IPS DF 6.9 (cell line): ENCODE measurements at regions not wholly inside any gene's neighbourhood (a gene's known extent, or its start where the extent isn't known, plus 50 kb on each side); places are given as distances from the start of the nearest gene placed in this dataset.
"Not testable (repeated sequence)": the region's sequence is repeated elsewhere in the genome, so short reads cannot be mapped to it uniquely, and the experiment has no call there.

Experiments
- DNase-seq: peaks from one replicate; pipeline ENCODE4 v3.0.0-alpha.2; 2013; ENCODE audit warnings: low read depth, low spot score
- H3K27ac ChIP-seq: one replicate; pipeline ENCODE4 v1.5.1; 2013; ENCODE audit warnings: low read length, control low read depth
- H3K27me3 ChIP-seq: 2 replicates; pipeline ENCODE4 v1.6.1; 2013; ENCODE audit warnings: mild to moderate bottlenecking, low read length; ENCODE audit not compliant: control insufficient read depth, insufficient read depth
- H3K36me3 ChIP-seq: 2 replicates; pipeline ENCODE4 v1.6.1; 2013; ENCODE audit warnings: low read length; ENCODE audit not compliant: control insufficient read depth, insufficient read depth
- H3K4me1 ChIP-seq: 2 replicates; pipeline ENCODE4 v1.6.1; 2013; ENCODE audit warnings: low read length; ENCODE audit not compliant: control insufficient read depth, insufficient read depth
- H3K4me3 ChIP-seq: 2 replicates; pipeline ENCODE4 v1.5.1; 2013; ENCODE audit warnings: mild to moderate bottlenecking, low read length
- H3K9me3 ChIP-seq: 2 replicates; pipeline ENCODE4 v1.6.1; 2013; ENCODE audit warnings: low read length, inconsistent platforms; ENCODE audit not compliant: control insufficient read depth, insufficient read depth
- WGBS: extraction: QIAGEN DNeasy Blood & Tissue Kit; methylation state at CpG from one replicate; pipeline ENCODE4 v1.1.7; 2013; ENCODE audit warnings: mixed read lengths, missing lambda C conversion rate; ENCODE audit not compliant: insufficient read length, insufficient coverage; 5-methylcytosine and 5-hydroxymethylcytosine counted together

DNA sequence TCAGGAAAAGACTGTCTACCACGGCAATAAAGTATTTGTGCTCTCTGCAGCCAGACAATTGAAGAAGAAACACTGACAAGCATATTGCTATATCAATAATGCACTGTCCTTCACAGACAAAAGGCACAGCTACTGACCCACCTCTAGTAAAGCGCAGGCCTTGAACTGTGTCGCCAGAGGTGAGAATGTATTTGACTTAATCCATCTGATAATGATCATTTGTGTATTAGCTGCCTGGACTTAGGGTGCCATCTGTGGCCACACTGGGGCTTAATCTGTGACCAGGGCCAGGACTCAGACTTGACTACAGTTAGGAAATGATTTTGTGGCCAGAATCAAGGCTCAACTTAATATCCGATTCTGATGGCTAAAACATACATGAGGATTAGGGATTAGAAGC, 260.4 kb downstream of the SMARCA1 start:
- no peak overlapping the region for H3K4me3 ChIP-seq
- no peaks in the 10 kb centered on the region for H3K4me1 ChIP-seq
- H3K27me3 ChIP-seq: no peaks in the 10 kb centered on the region
- H3K36me3 ChIP-seq: no peaks in the 10 kb centered on the region
- DNase-seq: no peak
- no peak overlapping the region for H3K27ac ChIP-seq
- no CpG with 5 or more reads among the region's 4 CpGs for WGBS
- H3K9me3 ChIP-seq: no peaks in the 10 kb centered on the region

GRCh38 chrX:129255516-129255915, 267.8 kb downstream of the SMARCA1 start:
- not testable (repeated sequence) for DNase-seq, H3K36me3 ChIP-seq, H3K4me1 ChIP-seq, H3K4me3 ChIP-seq, H3K27ac ChIP-seq, H3K9me3 ChIP-seq, H3K27me3 ChIP-seq
- WGBS: no CpG with 5 or more reads among the region's 5 CpGs

DNA sequence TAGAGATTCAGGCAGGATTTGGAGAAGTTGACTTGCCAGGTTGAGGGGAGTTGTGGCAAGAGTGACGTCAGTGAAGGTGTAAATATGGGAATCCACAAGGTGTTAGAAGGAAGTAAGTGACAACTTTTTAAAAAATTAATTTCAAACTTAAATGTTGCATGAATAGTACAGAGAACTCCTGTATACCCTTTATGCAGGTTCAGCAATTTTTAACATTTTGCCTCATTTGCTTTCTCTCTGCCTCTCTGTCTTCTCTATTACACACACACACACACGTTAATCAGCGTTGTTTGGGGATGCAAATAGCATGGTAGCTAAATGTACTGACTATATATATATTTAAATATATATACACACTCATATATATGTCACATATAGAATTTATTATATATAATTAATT, 273.7 kb downstream of the SMARCA1 start:
- H3K4me1 ChIP-seq: no peaks in the 10 kb centered on the region
- no peaks in the 10 kb centered on the region for H3K36me3 ChIP-seq
- no peaks in the 10 kb centered on the region for H3K27me3 ChIP-seq
- no peak overlapping the region for H3K27ac ChIP-seq
- no peak for DNase-seq
- H3K9me3 ChIP-seq: no peaks in the 10 kb centered on the region
- H3K4me3 ChIP-seq: no peak overlapping the region
- no CpG with 5 or more reads among the region's 3 CpGs for WGBS

DNA sequence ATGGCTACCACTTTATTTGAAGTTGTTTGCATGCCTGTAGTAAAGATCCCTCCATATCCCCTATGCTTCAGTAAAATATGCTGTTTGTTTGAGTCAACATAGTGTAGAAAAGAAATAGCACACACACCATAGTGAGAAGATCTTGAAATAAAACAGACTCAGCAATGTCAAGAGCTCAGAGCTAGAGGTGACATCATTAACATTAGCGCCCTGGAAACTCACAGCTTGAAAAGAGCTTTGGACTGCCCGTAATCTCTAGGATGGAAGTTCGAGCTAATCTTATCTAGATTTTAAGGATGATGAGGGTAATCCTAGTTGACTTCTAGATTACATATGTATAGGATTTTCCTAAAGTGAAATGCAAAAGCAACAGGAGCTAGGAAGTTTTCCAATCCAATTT, 275.6 kb downstream of the SMARCA1 start:
- Histone ChIP-seq H3K36me3 (no peaks in the 10 kb centered on the region), H3K27me3 (no peaks in the 10 kb centered on the region), H3K9me3 (no peaks in the 10 kb centered on the region), H3K4me1 (no peaks in the 10 kb centered on the region), H3K4me3 (no peak overlapping the region), H3K27ac (no peak overlapping the region)
- WGBS: no CpG with 5 or more reads among the region's 3 CpGs
- DNase-seq: no peak

- Histone ChIP-seq H3K4me1 (no peaks in the 10 kb centered on the region), H3K36me3 (no peaks in the 10 kb centered on the region), H3K4me3 (no peak overlapping the region), H3K27me3 (no peaks in the 10 kb centered on the region), H3K9me3 (no peaks in the 10 kb centered on the region), H3K27ac (no peak overlapping the region)
- WGBS: no CpG with 5 or more reads among the region's 2 CpGs
- no peak for DNase-seq
Observed at GRCh38 chrX:129239371-129239770, 283.9 kb downstream of the SMARCA1 start.

DNA sequence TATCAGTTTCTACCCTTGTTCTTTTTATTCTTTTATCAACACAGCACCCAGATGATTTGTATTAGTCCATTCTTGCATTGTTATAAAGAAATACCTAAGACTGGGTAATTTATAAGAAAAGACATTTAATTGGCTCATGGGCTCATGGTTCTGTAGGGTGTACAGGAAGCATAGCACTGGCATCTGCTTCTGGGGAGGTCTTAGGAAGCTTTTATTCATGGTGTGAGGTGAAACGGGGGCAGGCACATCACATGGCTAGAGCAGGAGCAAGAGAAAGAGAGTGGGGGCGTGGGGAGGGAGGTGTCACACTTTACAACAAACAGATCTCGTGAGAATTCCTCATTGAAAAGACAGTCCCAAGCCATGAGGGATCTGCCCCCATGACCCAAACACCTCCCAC, 285.3 kb downstream of the SMARCA1 start:
- no CpG with 5 or more reads among the region's 3 CpGs for WGBS
- no peaks in the 10 kb centered on the region for H3K27me3 ChIP-seq
- H3K27ac ChIP-seq: no peak overlapping the region
- no peak overlapping the region for H3K4me3 ChIP-seq
- no peaks in the 10 kb centered on the region for H3K9me3 ChIP-seq
- no peaks in the 10 kb centered on the region for H3K36me3 ChIP-seq
- no peak for DNase-seq
- H3K4me1 ChIP-seq: no peaks in the 10 kb centered on the region

DNA sequence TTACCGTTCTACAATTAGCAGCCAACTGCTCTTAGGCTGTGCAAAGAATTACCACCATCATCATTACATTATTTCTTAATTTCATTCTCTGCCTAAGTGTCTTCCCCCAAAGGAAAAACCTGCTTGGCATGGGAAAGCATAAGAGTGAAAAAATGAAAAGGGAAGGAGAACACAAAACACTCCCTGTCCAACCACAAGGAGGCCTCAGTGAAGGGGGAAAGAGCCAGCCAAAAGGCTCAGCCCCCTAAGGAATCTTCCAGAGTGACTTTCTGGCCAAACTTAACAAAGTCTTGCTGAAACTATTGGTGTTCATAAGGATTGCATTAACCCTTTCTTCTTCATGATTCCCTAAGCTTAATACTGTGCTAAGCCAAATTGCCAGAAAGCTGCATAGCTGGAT, 287.4 kb downstream of the SMARCA1 start:
- Histone ChIP-seq H3K4me1 (no peaks in the 10 kb centered on the region), H3K36me3 (no peaks in the 10 kb centered on the region), H3K9me3 (no peaks in the 10 kb centered on the region), H3K27me3 (no peaks in the 10 kb centered on the region), H3K27ac (no peak overlapping the region), H3K4me3 (no peak overlapping the region)
- DNase-seq: no peak
- WGBS: no CpG with 5 or more reads among the region's 1 CpG

DNA sequence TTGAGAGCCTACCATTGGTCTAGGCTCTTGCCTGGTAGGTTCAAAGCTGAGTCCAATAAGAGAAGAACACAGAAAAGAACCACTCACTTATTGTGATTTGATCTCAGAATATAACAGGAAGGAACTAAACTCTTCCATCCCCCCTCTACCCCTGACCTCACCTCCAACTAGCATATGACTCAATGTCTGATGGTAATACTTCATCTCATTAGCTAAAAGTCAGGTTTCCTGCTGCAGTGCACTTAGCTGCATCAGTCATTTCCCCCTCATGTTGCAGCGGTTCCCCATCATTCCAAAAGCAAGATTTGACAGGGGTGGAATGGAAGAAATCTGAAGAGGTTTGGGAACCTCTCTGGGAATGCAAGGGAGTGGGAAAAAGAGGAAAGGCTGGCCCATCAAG, 289.5 kb downstream of the SMARCA1 start:
- Histone ChIP-seq H3K27me3 (no peaks in the 10 kb centered on the region), H3K27ac (no peak overlapping the region), H3K4me1 (no peaks in the 10 kb centered on the region), H3K36me3 (no peaks in the 10 kb centered on the region), H3K9me3 (no peaks in the 10 kb centered on the region), H3K4me3 (no peak overlapping the region)
- DNase-seq: no peak
- no CpG with 5 or more reads among the region's 1 CpG for WGBS

DNA sequence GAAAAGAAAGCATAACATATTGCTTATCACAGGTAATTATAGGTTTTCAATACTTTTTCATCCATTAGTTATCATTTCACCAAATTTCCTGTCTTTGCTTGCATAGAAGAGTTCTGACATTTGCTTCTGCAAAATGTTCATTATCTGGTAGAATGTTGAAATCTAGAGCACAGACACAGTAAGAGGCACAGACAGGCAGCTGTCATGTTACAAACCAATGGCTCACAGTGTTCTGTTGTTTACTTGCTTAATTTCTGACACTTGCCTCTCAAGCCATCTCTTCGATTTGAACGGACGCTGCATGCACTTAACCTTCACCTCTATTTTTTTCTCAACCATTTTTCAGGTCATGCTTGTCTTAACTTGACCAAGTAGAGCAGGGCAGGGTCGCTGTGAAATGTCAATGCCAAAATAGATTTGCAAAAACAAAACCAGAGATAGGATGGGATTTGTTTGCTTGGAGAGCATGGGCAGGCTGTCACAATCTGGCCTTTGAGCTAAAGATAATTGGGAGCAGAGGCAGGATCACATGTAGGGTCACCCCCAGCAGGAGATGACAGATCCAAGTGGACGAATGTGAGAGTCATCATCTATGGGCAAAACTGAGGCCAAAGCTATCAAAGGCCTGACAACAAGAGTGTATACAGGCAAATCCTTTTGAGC, 292.3 kb downstream of the SMARCA1 start:
- Histone ChIP-seq H3K4me1 (no peaks in the 10 kb centered on the region), H3K9me3 (no peaks in the 10 kb centered on the region), H3K4me3 (no peak overlapping the region), H3K36me3 (no peaks in the 10 kb centered on the region), H3K27ac (no peak overlapping the region), H3K27me3 (no peaks in the 10 kb centered on the region)
- no CpG with 5 or more reads among the region's 5 CpGs for WGBS
- DNase-seq: no peak

DNA sequence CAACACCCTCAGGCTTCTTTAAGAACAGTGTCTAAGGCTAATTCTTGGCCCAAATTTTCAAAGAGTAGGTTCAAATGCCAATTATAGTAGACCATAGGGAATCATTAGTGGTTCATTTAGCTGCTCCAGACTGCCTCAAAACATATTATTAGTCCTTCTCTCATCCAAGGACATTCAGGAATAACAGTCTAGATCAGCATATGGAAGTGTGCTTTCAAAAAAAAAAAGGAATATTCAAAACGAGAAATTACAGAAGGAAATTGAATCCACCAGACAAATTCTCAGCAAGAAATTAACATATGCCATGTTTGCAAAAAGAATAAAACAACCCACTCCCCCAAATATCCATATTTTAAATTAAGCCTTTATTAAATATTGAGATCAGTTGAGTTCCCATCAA, 293.1 kb downstream of the SMARCA1 start:
- H3K4me1 ChIP-seq: no peaks in the 10 kb centered on the region
- H3K27ac ChIP-seq: no peak overlapping the region
- no peaks in the 10 kb centered on the region for H3K9me3 ChIP-seq
- H3K27me3 ChIP-seq: no peaks in the 10 kb centered on the region
- H3K36me3 ChIP-seq: no peaks in the 10 kb centered on the region
- DNase-seq: no peak
- H3K4me3 ChIP-seq: no peak overlapping the region
- no CpG with 5 or more reads among the region's 1 CpG for WGBS

- H3K9me3 ChIP-seq: no peaks in the 10 kb centered on the region
- H3K4me3 ChIP-seq: no peak overlapping the region
- no CpG with 5 or more reads among the region's 2 CpGs for WGBS
- H3K27me3 ChIP-seq: no peaks in the 10 kb centered on the region
- H3K27ac ChIP-seq: no peak overlapping the region
- H3K4me1 ChIP-seq: no peaks in the 10 kb centered on the region
- no peaks in the 10 kb centered on the region for H3K36me3 ChIP-seq
- DNase-seq: no peak
Observed at GRCh38 chrX:129227366-129227765, 295.9 kb downstream of the SMARCA1 start.
